ENCODE measurements at regions not wholly inside any gene's neighbourhood (a gene's known extent, or its start where the extent isn't known, plus 50 kb on each side); places are given as distances from the start of the nearest gene placed in this dataset.

- no peak overlapping the region for H3K4me3 ChIP-seq (ENCODE audit: low read depth, low read length)
- H3K27ac ChIP-seq (ENCODE audit: low read depth, low read length), result no peak overlapping the region
- no peaks in the 10 kb centered on the region for H3K36me3 ChIP-seq (ENCODE audit: control insufficient read depth, insufficient read depth, low read length)
- H3K9ac ChIP-seq (ENCODE audit: low read length), result no peak overlapping the region
- no peaks in the 10 kb centered on the region for H3K4me1 ChIP-seq (ENCODE audit: control insufficient read depth, insufficient read depth, low read length)
- H3K9me3 ChIP-seq (ENCODE audit: control insufficient read depth, insufficient read depth, low read depth, low read length), result no peaks in the 10 kb centered on the region
- H3K27me3 ChIP-seq (ENCODE audit: control insufficient read depth, insufficient read depth, low read length), result no peaks in the 10 kb centered on the region
These were observed 202.5 kb upstream of the CHRM2 start for GRCh38 chr7:136665878-136666509.

- no peaks in the 10 kb centered on the region for H3K9me3 ChIP-seq (ENCODE audit: control insufficient read depth, insufficient read depth, low read depth, low read length)
- H3K9ac ChIP-seq (ENCODE audit: low read length), result no peak overlapping the region
- no peaks in the 10 kb centered on the region for H3K4me1 ChIP-seq (ENCODE audit: control insufficient read depth, insufficient read depth, low read length)
- no peaks in the 10 kb centered on the region for H3K27me3 ChIP-seq (ENCODE audit: control insufficient read depth, insufficient read depth, low read length)
- no peak overlapping the region for H3K4me3 ChIP-seq (ENCODE audit: low read depth, low read length)
- no peak overlapping the region for H3K27ac ChIP-seq (ENCODE audit: low read depth, low read length)
- no peaks in the 10 kb centered on the region for H3K36me3 ChIP-seq (ENCODE audit: control insufficient read depth, insufficient read depth, low read length)
These were observed 203.9 kb upstream of the CHRM2 start for GRCh38 chr7:136664537-136664936.

DNA sequence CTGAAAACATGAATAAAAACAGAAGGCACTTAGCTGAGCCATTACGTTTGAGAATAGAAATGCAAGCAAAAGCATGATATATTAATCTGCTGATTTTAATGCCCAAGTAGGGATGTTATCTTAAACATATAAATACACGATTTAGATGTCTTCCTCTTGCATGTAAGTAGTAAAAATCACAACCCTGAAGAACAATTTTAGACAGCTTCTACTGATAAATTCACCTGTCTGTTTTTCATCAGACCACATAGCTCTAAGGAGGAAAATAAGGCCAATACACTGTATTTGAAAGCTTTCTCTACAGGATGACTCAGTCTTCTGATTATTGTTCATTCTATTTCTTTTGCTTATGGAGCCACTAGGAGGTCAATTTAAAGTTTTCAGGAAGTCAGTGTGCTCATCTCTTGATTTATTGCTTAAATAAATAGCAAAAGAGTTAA, 210.9 kb upstream of the CHRM2 start:
- Histone ChIP-seq H3K4me1 (ENCODE audit: control insufficient read depth, insufficient read depth, low read length) (no peaks in the 10 kb centered on the region), H3K27ac (ENCODE audit: low read depth, low read length) (no peak overlapping the region), H3K36me3 (ENCODE audit: control insufficient read depth, insufficient read depth, low read length) (no peaks in the 10 kb centered on the region), H3K27me3 (ENCODE audit: control insufficient read depth, insufficient read depth, low read length) (no peaks in the 10 kb centered on the region), H3K4me3 (ENCODE audit: low read depth, low read length) (no peak overlapping the region), H3K9ac (ENCODE audit: low read length) (no peak overlapping the region), H3K9me3 (ENCODE audit: control insufficient read depth, insufficient read depth, low read depth, low read length) (no peaks in the 10 kb centered on the region)

DNA sequence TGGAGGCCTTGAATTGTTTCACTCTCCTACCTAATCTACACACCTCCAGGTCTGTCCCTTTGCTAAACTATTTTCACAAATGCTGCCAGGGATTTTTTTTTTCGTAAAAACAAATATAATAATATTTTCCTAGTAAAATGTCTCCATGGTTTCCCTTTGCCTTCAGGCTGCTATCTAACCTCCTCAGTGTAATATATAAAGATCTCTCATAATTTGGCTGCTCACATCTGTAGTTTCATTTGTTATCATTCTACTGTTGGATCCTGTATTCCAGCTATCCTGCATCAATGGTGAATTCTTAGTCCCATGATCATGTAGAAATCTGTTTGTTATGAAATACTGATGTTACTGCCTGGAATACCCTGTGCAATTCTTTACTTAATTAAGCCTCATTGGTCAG, 211.9 kb upstream of the CHRM2 start:
- Histone ChIP-seq H3K27me3 (ENCODE audit: control insufficient read depth, insufficient read depth, low read length) (no peaks in the 10 kb centered on the region), H3K27ac (ENCODE audit: low read depth, low read length) (no peak overlapping the region), H3K9ac (ENCODE audit: low read length) (no peak overlapping the region), H3K4me3 (ENCODE audit: low read depth, low read length) (no peak overlapping the region), H3K4me1 (ENCODE audit: control insufficient read depth, insufficient read depth, low read length) (no peaks in the 10 kb centered on the region), H3K9me3 (ENCODE audit: control insufficient read depth, insufficient read depth, low read depth, low read length) (no peaks in the 10 kb centered on the region), H3K36me3 (ENCODE audit: control insufficient read depth, insufficient read depth, low read length) (no peaks in the 10 kb centered on the region)

- H3K9ac ChIP-seq (ENCODE audit: low read length), result no peak overlapping the region
- H3K9me3 ChIP-seq (ENCODE audit: control insufficient read depth, insufficient read depth, low read depth, low read length), result no peaks in the 10 kb centered on the region
- no peaks in the 10 kb centered on the region for H3K4me1 ChIP-seq (ENCODE audit: control insufficient read depth, insufficient read depth, low read length)
- H3K36me3 ChIP-seq (ENCODE audit: control insufficient read depth, insufficient read depth, low read length), result no peaks in the 10 kb centered on the region
- no peak overlapping the region for H3K4me3 ChIP-seq (ENCODE audit: low read depth, low read length)
- no peak overlapping the region for H3K27ac ChIP-seq (ENCODE audit: low read depth, low read length)
- H3K27me3 ChIP-seq (ENCODE audit: control insufficient read depth, insufficient read depth, low read length), result no peaks in the 10 kb centered on the region
These were observed 213.0 kb upstream of the CHRM2 start for GRCh38 chr7:136655414-136655813.

DNA sequence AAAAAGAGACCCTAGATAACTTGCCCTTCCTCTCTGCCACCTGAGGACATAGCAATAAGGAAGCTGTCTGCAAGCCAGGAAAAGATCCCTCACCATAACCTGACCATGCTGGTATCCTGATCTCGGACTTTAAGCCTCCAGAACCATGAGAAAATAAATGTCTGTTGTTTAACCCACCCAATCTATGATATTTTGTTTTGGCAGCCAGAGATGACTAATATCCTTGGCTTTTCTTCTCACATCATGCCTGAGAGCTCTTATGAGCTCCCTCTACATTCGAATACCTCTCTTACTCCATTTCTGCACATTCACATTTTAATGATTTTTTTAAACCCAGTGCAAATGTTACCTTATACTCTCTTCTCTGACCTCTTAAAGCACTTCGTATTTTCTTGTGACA, 214.0 kb upstream of the CHRM2 start:
- Histone ChIP-seq H3K4me3 (ENCODE audit: low read depth, low read length) (no peak overlapping the region), H3K36me3 (ENCODE audit: control insufficient read depth, insufficient read depth, low read length) (no peaks in the 10 kb centered on the region), H3K27me3 (ENCODE audit: control insufficient read depth, insufficient read depth, low read length) (no peaks in the 10 kb centered on the region), H3K9ac (ENCODE audit: low read length) (no peak overlapping the region), H3K27ac (ENCODE audit: low read depth, low read length) (no peak overlapping the region), H3K9me3 (ENCODE audit: control insufficient read depth, insufficient read depth, low read depth, low read length) (no peaks in the 10 kb centered on the region), H3K4me1 (ENCODE audit: control insufficient read depth, insufficient read depth, low read length) (no peaks in the 10 kb centered on the region)

- H3K27ac ChIP-seq (ENCODE audit: low read depth, low read length), result no peak overlapping the region
- no peaks in the 10 kb centered on the region for H3K4me1 ChIP-seq (ENCODE audit: control insufficient read depth, insufficient read depth, low read length)
- no peaks in the 10 kb centered on the region for H3K27me3 ChIP-seq (ENCODE audit: control insufficient read depth, insufficient read depth, low read length)
- H3K36me3 ChIP-seq (ENCODE audit: control insufficient read depth, insufficient read depth, low read length), result no peaks in the 10 kb centered on the region
- no peak overlapping the region for H3K4me3 ChIP-seq (ENCODE audit: low read depth, low read length)
- H3K9ac ChIP-seq (ENCODE audit: low read length), result no peak overlapping the region
- H3K9me3 ChIP-seq (ENCODE audit: control insufficient read depth, insufficient read depth, low read depth, low read length), result 0 out of 2 replicates have a peak, but pooled peaks cover 3% of the 10 kb centered on the region
These were observed 215.6 kb upstream of the CHRM2 start for GRCh38 chr7:136652635-136653370.

- Histone ChIP-seq H3K4me1 (ENCODE audit: control insufficient read depth, insufficient read depth, low read length) (peaks cover 6% of the 10 kb centered on the region; the same call in 1 of the 2 replicates), H3K36me3 (ENCODE audit: control insufficient read depth, insufficient read depth, low read length) (no peaks in the 10 kb centered on the region), H3K9me3 (ENCODE audit: control insufficient read depth, insufficient read depth, low read depth, low read length) (no peaks in the 10 kb centered on the region), H3K27me3 (ENCODE audit: control insufficient read depth, insufficient read depth, low read length) (no peaks in the 10 kb centered on the region), H3K9ac (ENCODE audit: low read length) (no peak overlapping the region), H3K4me3 (ENCODE audit: low read depth, low read length) (no peak overlapping the region), H3K27ac (ENCODE audit: low read depth, low read length) (no peak overlapping the region)
These were observed 227.5 kb upstream of the CHRM2 start for GRCh38 chr7:136640977-136641376.

- no peaks in the 10 kb centered on the region for H3K36me3 ChIP-seq (ENCODE audit: control insufficient read depth, insufficient read depth, low read length)
- no peak overlapping the region for H3K27ac ChIP-seq (ENCODE audit: low read depth, low read length)
- H3K9me3 ChIP-seq (ENCODE audit: control insufficient read depth, insufficient read depth, low read depth, low read length), result no peaks in the 10 kb centered on the region
- no peak overlapping the region for H3K9ac ChIP-seq (ENCODE audit: low read length)
- no peaks in the 10 kb centered on the region for H3K27me3 ChIP-seq (ENCODE audit: control insufficient read depth, insufficient read depth, low read length)
- no peak overlapping the region for H3K4me3 ChIP-seq (ENCODE audit: low read depth, low read length)
- H3K4me1 ChIP-seq (ENCODE audit: control insufficient read depth, insufficient read depth, low read length), result peaks cover 6% of the 10 kb centered on the region; the same call in 1 of the 2 replicates
These were observed 230.6 kb upstream of the CHRM2 start for GRCh38 chr7:136637813-136638212.

GRCh38 chr7:136635751-136636150, 232.7 kb upstream of the CHRM2 start:
- Histone ChIP-seq H3K36me3 (ENCODE audit: control insufficient read depth, insufficient read depth, low read length) (no peaks in the 10 kb centered on the region), H3K4me3 (ENCODE audit: low read depth, low read length) (no peak overlapping the region), H3K9ac (ENCODE audit: low read length) (no peak overlapping the region), H3K9me3 (ENCODE audit: control insufficient read depth, insufficient read depth, low read depth, low read length) (no peaks in the 10 kb centered on the region), H3K4me1 (ENCODE audit: control insufficient read depth, insufficient read depth, low read length) (peaks cover 6% of the 10 kb centered on the region; the same call in 1 of the 2 replicates), H3K27me3 (ENCODE audit: control insufficient read depth, insufficient read depth, low read length) (no peaks in the 10 kb centered on the region), H3K27ac (ENCODE audit: low read depth, low read length) (no peak overlapping the region)

GRCh38 chr7:136618818-136619217, 249.6 kb upstream of the CHRM2 start:
- no peaks in the 10 kb centered on the region for H3K9me3 ChIP-seq (ENCODE audit: control insufficient read depth, insufficient read depth, low read depth, low read length)
- H3K9ac ChIP-seq (ENCODE audit: low read length), result no peak overlapping the region

More at GRCh38 chr7:136618818-136619217, 249.6 kb upstream of the CHRM2 start:
- Histone ChIP-seq H3K27me3 (ENCODE audit: control insufficient read depth, insufficient read depth, low read length) (no peaks in the 10 kb centered on the region), H3K4me3 (ENCODE audit: low read depth, low read length) (no peak overlapping the region), H3K27ac (ENCODE audit: low read depth, low read length) (no peak overlapping the region), H3K4me1 (ENCODE audit: control insufficient read depth, insufficient read depth, low read length) (no peaks in the 10 kb centered on the region), H3K36me3 (ENCODE audit: control insufficient read depth, insufficient read depth, low read length) (no peaks in the 10 kb centered on the region)
